Activated CD4-positive, alpha-beta T cell treated with anti-CD3 and anti-CD28 coated beads for 1 hour (primary cell): ENCODE measurements at regions not wholly inside any gene's neighbourhood (a gene's known extent, or its start where the extent isn't known, plus 50 kb on each side); places are given as distances from the start of the nearest gene placed in this dataset.
"Not testable (repeated sequence)": the region's sequence is repeated elsewhere in the genome, so short reads cannot be mapped to it uniquely, and the experiment has no call there.

ENCODE experiments used
- DNase-seq: peaks from one replicate; pipeline ENCODE4 v3.0.0-alpha.2; 2020

GRCh38 chrX:829145-829544, 198.6 kb downstream of the SHOX start:
- DNase-seq, result no peak

GRCh38 chrX:828411-828959, 197.9 kb downstream of the SHOX start:
- DNase-seq, result no peak

- no peak for DNase-seq
These were observed 195.9 kb downstream of the SHOX start for GRCh38 chrX:826448-826847.

GRCh38 chrX:825991-826390, 195.4 kb downstream of the SHOX start:
- DNase-seq, result no peak

- not testable (repeated sequence) for DNase-seq
These were observed 192.5 kb downstream of the SHOX start for GRCh38 chrX:823073-823472.

- no peak for DNase-seq
These were observed 190.9 kb downstream of the SHOX start for GRCh38 chrX:821327-822107.

GRCh38 chrX:819684-820083, 189.1 kb downstream of the SHOX start:
- no peak for DNase-seq

- DNase-seq, result no peak
These were observed 187.2 kb downstream of the SHOX start for GRCh38 chrX:817759-818300.

- DNase-seq, result not testable (repeated sequence)
These were observed 186.6 kb downstream of the SHOX start for GRCh38 chrX:817147-817546.

GRCh38 chrX:816411-816810, 185.8 kb downstream of the SHOX start:
- no peak for DNase-seq

- no peak for DNase-seq
These were observed 179.6 kb downstream of the SHOX start for GRCh38 chrX:810186-810585.

- no peak for DNase-seq
These were observed 178.5 kb downstream of the SHOX start for GRCh38 chrX:809081-809480.

- DNase-seq, result no peak
These were observed 176.0 kb downstream of the SHOX start for GRCh38 chrX:806586-806985.

GRCh38 chrX:805988-806387, 175.4 kb downstream of the SHOX start:
- no peak for DNase-seq

- DNase-seq, result no peak
These were observed 174.6 kb downstream of the SHOX start for GRCh38 chrX:805103-805670.

- no peak for DNase-seq
These were observed 172.3 kb downstream of the SHOX start for GRCh38 chrX:802846-803245.

GRCh38 chrX:799808-800207, 169.2 kb downstream of the SHOX start:
- no peak for DNase-seq

- DNase-seq, result no peak
These were observed 163.7 kb downstream of the SHOX start for GRCh38 chrX:794311-794710.

- no peak for DNase-seq
These were observed 162.7 kb downstream of the SHOX start for GRCh38 chrX:793216-793770.

GRCh38 chrX:791479-792034, 161.0 kb downstream of the SHOX start:
- no peak for DNase-seq

- no peak for DNase-seq
These were observed 160.3 kb downstream of the SHOX start for GRCh38 chrX:790783-791360.

- DNase-seq, result no peak
These were observed 159.5 kb downstream of the SHOX start for GRCh38 chrX:790041-790506.

GRCh38 chrX:789096-789495, 158.5 kb downstream of the SHOX start:
- no peak for DNase-seq
